H54 (cell line): ENCODE measurements at regions not wholly inside any gene's neighbourhood (a gene's known extent, or its start where the extent isn't known, plus 50 kb on each side); places are given as distances from the start of the nearest gene placed in this dataset.

Experiments used
- DNase-seq: peaks from one replicate; pipeline ENCODE4 v3.0.0; 2011; ENCODE audit warnings: low spot score, mixed read lengths; ENCODE audit not compliant: insufficient read length
- FAIRE-seq: peaks from 3 replicates; lab custom pipeline; 2011; peaks lifted over from hg19 to GRCh38; lab: Jason Lieb, UNC
- POLR2A ChIP-seq: IDR thresholded peaks from 2 replicates; pipeline ENCODE4 v1.6.1; 2011; ENCODE audit warnings: low read depth, mild to moderate bottlenecking, low read length

DNA sequence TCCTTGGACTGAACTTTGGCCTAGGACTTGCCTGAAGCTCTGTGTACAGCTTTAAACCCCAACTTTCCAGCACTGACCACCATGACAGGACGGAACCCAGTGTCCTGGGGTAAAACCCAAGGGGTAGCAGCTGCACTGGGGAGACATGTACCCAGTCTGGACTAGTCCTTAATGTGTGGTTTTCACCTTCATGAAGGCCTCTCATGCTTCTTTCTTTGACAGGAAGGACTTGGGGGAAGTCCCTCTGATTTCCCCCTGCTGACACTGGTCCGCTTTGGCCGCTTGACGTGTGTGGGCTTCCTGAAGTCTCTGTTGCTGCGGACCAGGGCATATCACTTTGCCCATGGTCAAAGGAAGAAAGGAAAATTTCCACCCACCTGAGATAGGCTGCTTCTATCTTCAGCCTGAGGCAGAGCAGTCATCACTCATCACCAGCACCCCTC is 66.3 kb upstream of the PRDX6 start:
- DNase-seq (no peak), FAIRE-seq (no peak)
- no peak for TF ChIP-seq POLR2A

DNA sequence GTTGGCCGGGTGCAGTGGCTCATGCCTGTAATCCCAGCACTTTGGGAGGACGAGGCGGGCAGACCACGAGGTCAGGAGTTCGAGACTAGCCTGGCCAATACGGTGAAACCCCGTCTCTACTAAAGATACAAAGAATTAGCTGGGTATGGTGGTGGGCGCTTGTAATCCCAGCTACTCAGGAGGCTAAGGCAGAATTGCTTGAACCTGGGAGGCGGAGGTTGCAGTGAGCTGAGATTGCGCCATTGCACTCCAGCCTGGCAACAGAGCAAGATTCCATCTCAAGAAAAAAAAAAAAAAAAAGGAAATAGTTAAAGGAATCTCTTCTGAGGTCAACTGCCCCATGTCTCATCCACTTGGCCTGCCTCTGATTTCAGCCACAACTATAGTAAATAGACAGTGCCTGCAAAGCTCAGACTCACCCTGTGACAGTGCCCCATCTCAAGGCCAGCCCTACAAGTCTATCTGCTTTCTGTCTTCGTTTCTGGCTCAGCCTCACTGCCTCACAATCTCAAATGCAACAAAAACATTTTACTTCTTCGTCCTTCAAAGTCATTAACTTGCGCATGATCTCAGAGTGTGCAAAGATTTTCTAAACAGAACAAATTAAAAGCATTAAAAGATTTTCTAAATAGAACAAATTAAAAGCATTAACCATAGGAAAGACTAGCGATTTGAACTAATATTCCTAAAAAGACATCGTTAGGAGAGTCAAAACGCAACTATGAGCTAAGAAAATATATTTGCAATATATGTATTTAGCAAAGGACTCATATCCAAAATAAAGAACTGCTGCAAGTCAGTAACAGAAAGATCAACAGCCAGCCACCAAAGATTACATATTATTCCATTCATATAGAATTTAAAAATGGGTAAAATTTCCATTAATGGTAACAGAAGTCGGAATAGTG is 65.0 kb upstream of the PRDX6 start:
- TF ChIP-seq POLR2A = no peak
- no peak for FAIRE-seq
- no peak for DNase-seq

DNA sequence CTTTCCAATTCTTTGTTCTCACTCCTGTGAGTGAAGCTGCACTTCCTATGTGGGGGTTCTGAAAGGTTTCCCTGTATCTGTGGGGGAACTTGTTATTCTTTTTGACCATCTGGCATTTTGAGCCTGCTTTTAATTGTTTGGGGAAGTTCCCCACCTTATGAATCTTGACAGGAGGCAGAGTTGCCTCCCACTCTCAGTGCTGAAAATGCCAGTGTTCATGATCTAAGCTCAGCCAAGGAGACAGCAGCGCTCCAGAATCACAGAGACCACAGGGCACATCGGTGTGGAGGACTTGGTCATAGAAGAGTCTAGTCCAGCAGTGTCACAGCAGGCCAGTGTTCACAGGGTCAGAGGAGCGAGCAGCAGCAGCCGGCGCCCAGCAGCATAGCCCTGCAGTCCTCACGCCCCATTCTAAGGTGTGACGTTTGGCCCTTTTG is 63.8 kb upstream of the PRDX6 start:
- no peak for FAIRE-seq
- no peak for DNase-seq
- no peak for TF ChIP-seq POLR2A

DNA sequence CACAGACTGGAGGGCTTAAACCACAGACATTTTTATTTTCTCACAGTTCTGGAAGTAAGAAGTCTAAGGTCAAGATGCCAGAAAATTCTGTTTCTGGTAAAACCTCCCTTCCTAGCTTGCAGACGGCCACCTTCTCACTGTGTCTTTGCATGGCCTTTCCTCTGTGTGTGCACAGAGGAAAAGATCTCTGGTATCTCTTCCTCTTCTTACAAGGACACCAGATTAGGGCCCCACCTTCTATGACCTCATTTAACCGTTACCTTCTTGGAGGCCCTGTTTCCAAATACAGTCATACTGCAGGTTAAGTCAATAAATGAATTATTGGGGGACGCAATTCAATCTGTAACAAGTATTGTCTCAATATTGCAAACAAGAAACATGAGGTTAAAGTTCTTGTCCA is 63.0 kb upstream of the PRDX6 start:
- no peak for TF ChIP-seq POLR2A
- DNase-seq (no peak), FAIRE-seq (no peak)

DNA sequence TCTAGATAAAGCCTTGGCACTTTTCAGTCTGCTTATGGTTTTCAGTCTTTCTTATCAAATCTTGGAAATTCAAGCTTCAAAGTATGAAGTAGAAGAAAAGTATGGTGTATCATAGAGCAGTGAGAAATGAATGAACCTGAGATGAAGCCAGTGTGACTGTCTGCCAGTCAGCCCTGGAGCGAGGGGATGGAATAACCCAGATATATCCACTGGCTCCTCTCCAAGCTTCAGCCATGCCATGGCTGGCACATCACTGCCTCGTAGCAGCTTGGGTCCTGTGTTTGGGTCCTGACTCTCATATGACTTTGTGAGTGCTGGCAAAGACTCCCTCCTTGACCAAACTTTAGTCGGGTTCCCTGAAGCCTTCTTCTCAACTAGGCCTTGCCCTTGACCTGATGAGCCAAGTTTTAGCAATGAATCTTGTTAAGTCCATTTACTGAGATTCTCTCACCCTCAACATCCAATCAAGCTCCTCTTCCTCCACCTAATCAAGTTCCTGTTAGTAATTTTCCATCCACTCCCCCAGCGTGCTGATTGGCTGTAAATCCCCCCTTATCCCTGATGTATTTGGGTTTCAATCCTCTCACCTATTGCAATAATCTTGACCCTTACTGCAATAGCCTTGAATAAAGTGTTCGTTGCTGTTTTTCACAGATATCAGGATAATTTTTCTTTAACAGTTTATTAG is 62.5 kb upstream of the PRDX6 start:
- no peak for TF ChIP-seq POLR2A
- no peak for DNase-seq
- FAIRE-seq = no peak

DNA sequence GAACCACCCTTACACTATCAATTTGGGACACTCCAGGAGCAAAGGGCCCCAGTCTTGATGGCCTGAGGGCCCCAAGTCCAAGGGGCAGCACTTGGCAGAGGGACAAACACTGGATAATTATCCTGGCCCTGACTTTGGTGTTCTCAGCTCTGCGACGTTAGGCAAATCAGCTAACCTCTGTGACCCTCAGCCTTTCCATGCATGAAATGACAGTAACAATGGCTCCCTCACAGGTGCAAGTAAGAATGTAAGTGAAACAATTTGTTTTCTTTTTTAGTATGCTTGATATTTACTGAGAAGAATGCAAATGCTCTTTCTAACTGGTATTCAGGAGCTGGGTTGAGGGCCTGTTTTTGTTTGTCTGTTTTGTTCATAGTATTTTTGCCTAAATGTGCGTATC is 61.6 kb upstream of the PRDX6 start:
- no peak for DNase-seq
- no peak for TF ChIP-seq POLR2A
- FAIRE-seq = no peak

DNA sequence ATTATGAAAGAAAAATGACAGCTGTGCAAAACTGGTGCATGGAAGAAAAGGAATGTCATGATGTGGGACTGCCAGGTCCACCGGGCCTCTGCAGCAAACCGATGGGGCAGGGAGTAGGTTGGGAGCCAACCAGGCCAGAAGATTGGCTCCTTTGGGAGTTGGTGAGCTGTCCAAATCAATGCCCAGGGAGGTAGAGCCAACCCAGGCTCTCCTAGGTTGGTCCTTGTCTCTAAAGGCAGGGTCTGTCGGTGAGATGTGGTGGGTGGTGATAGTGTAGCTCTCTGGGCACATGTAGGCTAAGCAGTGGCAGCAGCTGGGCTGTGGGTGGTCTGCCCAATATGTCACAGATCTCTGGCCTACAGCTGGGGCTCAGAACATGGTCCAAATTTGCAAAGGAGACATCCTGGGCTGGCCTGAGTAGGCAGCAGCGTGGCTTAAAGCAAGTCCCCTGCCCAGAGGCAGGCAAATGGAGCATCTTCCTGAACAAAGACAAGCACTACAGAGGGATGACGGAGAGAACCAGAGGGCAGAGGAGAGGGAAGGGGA is 61.2 kb upstream of the PRDX6 start:
- TF ChIP-seq POLR2A = no peak
- no peak for FAIRE-seq
- DNase-seq = no peak

DNA sequence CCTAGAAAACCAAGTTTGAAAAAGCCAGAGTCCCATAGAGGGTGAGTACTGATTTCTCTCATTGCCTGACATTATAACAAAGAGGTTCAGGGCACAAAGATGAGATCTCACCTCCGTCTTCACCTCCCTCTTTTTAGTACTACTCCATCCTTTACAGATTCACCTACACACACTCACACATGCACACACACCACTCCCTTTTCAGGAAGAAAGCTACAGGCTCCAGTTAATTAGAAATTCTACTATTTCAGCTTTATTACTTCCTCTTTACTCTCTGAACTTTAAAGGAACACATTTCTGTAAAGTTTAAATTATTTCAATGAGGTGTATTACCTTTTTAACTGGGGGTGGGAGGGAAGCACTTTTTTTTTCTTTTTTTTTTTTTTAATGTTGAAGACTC is 59.6 kb upstream of the PRDX6 start:
- no peak for FAIRE-seq

DNA sequence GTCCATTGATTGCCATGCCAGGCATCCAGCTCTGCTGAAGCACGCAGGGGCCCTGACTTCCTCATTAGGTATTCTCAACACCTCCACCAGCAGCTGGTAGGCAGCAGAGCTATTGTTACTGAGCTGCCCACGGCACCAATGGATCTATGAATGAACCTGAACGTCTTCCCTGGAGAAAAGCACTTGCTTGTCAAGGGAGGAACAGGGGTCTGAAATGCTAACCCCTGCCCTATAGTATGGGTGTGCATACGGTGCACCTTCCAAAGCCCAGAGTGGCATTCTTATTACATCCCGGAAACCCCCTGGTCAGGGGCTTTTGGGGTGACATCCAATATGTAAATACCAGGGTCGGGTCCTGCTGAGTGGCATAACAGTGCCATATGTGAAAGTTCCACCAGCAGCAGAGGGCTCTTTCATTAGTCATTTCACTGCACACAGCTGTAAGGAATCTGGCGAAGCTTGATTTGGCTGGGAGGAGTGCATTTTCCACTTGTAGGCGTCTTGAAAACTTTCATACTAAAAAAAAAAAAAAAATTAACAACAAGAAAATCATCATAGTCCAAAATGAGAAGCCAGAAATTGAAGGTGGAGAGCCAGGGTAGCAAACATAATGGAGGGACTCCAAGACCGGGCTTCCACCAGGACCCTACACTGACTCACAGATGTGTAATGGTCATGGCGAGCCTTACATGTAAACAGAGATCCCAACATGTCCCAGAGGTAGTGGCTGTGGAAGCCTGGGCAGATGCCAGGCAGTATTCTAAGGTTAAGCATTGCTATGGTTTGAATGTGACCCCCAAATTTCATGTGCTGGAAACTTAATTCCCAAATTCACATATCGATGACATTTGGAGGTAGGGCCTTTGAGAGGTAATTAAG is 58.8 kb upstream of the PRDX6 start:
- TF ChIP-seq POLR2A = no peak
- FAIRE-seq (no peak), DNase-seq (no peak)

More for the DNA sequence above, 59.6 kb upstream of the PRDX6 start:
- DNase-seq = no peak
- no peak for TF ChIP-seq POLR2A

DNA sequence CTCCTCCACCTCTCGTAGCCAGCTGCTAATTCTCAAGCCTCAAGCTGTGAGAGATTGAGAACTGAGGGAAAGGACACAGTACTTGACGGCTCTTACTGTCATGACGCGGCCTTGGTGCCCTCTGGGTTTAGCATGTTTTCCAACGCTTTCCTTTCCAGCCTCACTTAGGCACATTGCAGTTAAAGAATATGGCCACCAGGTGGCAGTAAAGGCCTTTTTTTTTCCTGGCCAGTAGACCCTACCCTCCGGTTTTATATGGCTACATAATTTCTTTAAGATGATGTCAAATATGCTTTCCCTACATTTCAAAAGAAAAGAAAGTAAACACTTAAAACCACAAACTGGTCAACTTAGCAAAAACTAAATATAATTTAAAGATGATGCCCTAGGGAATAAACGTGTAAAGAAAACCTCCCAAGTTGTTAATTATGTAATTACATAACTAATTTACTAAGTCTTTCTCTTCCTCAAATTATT is 56.8 kb upstream of the PRDX6 start:
- TF ChIP-seq POLR2A = no peak
- DNase-seq (peak; percentile 27), FAIRE-seq (peak; percentile 11)

DNA sequence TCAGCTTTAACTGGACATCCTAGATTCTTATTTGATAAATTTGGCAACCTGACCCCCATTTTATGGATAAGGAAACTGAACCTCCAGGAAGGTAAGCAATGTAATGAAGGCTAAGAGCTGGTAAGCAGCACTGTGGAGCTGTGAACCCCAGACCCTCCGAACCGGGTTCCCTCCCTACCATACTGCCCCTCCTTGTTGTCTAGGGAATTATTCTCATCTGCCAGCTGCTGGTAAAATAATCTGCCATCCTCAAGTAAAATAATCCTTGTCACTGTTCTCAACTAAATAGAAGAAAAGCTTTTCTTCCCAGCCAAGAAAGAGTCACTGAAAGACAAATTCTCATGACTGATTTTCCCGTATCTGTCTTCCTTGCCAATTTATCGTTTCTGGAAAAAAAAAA is 55.8 kb upstream of the PRDX6 start:
- FAIRE-seq = no peak
- TF ChIP-seq POLR2A = no peak
- DNase-seq = no peak

DNA sequence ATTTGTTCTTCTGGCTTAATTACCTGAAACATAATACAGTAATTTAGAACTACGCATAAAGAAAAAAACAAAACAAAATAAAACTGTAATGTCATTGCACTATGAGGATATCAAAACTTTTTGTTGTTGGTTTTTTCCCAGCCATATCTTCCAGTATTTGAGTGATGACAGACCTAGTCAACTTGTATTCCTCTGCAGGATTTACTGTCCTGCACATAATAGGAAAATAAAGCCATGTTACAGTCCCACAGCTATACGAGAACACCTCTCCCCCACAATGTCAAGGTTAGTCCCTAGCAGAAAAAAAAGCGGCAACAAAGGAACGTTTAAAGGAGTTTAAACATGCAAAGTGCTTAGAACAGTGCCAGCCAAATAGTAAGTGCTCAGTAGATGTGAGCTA is 55.3 kb upstream of the PRDX6 start:
- no peak for DNase-seq
- no peak for FAIRE-seq
- TF ChIP-seq POLR2A = no peak

DNA sequence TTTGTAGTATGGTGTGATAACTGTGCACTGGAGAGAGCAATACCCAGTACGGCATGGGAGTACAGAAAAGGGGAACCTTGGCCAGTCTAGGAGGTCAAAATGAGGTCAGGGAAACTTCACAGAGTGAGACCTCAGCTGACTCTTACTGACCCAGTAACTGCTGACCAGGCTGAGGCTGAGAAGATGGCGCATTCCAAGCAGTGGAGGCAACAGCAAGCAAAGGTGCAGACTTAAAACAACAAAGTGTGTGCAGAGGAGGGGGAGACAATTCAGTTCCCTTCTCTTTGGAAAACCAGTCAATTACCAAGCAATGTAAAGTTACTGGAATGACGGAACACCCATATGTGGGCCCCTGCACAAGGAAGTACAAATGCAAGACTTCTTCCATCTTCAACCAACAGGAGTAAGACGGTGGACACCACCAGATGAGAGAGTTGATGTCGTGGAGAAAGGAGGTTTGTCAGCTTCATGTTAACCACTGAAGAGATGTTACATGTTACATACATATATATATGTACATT is 54.6 kb upstream of the PRDX6 start:
- TF ChIP-seq POLR2A = no peak
- DNase-seq (no peak), FAIRE-seq (no peak)

DNA sequence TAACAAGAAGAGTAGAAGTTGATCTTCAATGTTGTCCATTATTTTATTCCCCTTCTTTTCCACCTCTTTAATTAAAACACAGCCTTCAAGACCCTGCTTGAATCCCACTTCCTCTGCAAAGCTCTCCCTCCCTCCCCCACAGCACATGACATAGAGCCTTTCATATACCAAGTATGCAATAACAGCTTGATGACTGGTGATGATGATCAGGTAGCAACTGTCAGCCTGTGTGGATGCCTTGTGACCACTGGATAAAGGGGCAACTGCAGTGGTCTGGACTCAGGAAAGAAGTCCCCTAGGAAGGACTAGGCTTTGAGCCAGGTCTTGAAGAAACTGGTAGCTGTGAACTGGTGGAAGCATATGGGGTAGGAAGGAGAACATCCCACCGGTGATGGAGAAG is 53.8 kb upstream of the PRDX6 start:
- no peak for FAIRE-seq
- no peak for TF ChIP-seq POLR2A
- DNase-seq = no peak
